ENCODE measurements at regions not wholly inside any gene's neighbourhood (a gene's known extent, or its start where the extent isn't known, plus 50 kb on each side); places are given as distances from the start of the nearest gene placed in this dataset.
A peak's percentile ranks its signal among the peaks of the same experiment; 100 is the strongest.

DNA sequence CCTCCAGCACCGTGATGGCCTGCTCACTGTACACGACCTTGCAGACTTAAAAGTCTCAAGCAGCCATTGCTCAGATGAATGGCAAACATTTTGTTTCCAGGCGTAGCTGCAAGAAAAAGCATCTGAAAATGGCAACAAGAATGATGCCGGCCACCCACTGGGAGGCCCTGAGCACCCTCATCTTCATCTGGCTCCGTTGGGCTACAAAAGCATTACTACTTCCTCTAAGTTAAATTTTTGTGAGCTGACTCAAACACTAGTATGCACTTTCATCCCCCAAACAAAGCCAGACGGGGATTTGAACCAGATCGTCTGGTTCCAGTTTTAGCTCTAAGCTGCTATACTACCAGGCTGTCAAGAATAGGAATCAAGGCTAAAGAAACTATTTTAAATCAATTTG lies 116.6 kb upstream of the CDK1 start:
- DNase-seq (ENCODE audit: low read depth) = peak; percentile 50
- TF ChIP-seq, protein P1, sequence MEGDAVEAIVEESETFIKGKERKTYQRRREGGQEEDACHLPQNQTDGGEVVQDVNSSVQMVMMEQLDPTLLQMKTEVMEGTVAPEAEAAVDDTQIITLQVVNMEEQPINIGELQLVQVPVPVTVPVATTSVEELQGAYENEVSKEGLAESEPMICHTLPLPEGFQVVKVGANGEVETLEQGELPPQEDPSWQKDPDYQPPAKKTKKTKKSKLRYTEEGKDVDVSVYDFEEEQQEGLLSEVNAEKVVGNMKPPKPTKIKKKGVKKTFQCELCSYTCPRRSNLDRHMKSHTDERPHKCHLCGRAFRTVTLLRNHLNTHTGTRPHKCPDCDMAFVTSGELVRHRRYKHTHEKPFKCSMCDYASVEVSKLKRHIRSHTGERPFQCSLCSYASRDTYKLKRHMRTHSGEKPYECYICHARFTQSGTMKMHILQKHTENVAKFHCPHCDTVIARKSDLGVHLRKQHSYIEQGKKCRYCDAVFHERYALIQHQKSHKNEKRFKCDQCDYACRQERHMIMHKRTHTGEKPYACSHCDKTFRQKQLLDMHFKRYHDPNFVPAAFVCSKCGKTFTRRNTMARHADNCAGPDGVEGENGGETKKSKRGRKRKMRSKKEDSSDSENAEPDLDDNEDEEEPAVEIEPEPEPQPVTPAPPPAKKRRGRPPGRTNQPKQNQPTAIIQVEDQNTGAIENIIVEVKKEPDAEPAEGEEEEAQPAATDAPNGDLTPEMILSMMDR (IDR thresholded peaks at IDR 0.05; ENCODE audit: low read length, missing control alignments) = no peak
- H3K4me3 ChIP-seq (replicated peaks; ENCODE audit: low read depth, low read length) = no peak overlapping the region

DNA sequence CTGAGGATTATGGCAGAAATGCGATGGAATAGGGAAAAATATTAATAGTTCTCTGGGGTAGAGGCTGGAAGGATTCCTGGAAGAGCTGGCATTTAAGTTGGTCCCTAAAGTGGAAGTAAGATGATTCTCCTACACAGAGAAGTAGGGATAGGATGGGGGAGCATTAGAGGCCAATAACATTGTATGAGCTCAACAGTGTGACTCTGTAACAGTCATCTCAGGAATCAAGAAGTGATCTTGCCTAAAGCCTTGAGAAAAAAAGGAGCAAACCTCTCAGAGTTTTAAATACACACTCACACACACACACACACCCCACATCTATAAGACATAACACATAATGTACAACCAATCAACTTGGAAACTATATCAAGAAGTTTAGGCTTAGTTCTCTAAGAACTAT lies 117.7 kb upstream of the CDK1 start:
- TF ChIP-seq, protein P1 (IDR thresholded peaks at IDR 0.05; ENCODE audit: low read length, missing control alignments) = no peak
- no peak overlapping the region for H3K4me3 ChIP-seq (replicated peaks; ENCODE audit: low read depth, low read length)
- no peak for DNase-seq (ENCODE audit: low read depth)

DNA sequence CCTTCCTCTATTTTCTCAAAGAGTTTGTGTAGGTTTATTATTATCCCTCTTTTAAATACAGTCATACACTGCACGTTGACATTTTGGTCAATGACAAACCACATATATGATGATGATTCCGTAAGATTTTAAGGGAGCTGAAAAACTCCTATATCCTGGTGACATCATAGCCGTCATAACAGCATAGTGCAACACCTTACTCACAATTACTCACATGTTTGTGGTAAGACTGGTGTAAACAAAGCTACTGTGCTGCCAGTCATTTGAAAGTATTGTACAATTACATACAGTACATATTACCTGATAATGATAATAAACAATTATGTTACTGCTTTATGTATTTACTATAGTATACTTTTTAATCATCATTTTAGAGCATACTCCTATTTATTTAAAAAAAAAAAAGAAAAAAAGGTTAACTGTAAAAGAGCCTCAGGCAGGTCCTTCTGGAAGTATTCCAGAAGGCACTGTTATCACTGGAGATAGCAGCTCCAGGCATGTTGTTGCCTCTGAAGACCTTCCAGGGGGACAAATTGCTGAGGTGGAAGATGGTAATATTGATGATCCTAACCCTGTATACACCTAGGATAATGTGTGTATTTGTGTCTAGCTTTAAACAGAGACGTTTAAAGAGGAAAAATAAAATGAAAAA lies 123.3 kb upstream of the CDK1 start:
- DNase-seq (ENCODE audit: low read depth) = peak; percentile 28
- TF ChIP-seq, protein P1 (IDR thresholded peaks at IDR 0.05; ENCODE audit: low read length, missing control alignments) = no peak
- H3K4me3 ChIP-seq (replicated peaks; ENCODE audit: low read depth, low read length) = no peak overlapping the region

DNA sequence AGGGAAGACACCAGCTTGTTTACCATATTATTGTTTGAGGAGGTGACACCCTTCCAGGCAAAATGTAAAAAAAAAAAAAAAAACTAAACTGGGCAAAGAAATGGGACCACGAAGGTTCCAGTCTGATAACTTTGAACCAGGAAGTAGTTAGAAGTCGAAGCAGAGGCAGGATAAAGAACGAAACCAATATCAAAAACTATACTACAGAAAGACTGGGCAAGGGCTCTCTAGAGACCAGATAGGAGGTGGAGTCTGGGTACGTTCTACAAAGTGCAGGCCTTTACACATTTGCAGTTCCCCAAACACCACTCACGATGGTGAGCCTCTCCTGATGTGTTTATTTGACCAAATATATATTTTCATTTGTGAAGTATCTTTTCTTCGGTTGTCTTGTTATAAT lies 125.7 kb upstream of the CDK1 start:
- DNase-seq (ENCODE audit: low read depth) = no peak
- TF ChIP-seq, protein P1 (IDR thresholded peaks at IDR 0.05; ENCODE audit: low read length, missing control alignments) = no peak
- no peak overlapping the region for H3K4me3 ChIP-seq (replicated peaks; ENCODE audit: low read depth, low read length)

DNA sequence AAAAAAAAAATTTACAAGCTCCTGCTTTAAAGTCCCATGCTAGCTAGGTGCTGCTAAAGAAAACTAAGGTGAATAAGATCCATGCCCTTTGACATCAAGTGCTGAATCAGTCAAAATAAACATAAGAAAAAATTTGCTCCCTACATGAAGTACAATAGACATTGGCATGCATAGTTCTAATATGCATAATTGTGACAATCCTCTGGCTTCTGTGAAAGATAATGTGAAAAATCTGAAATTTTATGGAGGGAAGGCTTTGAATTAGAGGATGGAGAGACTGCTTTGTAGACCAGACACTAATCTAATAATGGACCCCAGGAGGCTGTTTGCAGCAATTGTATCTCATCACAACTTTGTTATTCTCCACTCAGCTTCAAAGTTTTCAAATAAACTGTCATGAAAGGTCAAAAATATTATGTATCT lies 127.9 kb upstream of the CDK1 start:
- H3K4me3 ChIP-seq (replicated peaks; ENCODE audit: low read depth, low read length) = no peak overlapping the region
- TF ChIP-seq, protein P1 (IDR thresholded peaks at IDR 0.05; ENCODE audit: low read length, missing control alignments) = no peak
- DNase-seq (ENCODE audit: low read depth) = no peak

DNA sequence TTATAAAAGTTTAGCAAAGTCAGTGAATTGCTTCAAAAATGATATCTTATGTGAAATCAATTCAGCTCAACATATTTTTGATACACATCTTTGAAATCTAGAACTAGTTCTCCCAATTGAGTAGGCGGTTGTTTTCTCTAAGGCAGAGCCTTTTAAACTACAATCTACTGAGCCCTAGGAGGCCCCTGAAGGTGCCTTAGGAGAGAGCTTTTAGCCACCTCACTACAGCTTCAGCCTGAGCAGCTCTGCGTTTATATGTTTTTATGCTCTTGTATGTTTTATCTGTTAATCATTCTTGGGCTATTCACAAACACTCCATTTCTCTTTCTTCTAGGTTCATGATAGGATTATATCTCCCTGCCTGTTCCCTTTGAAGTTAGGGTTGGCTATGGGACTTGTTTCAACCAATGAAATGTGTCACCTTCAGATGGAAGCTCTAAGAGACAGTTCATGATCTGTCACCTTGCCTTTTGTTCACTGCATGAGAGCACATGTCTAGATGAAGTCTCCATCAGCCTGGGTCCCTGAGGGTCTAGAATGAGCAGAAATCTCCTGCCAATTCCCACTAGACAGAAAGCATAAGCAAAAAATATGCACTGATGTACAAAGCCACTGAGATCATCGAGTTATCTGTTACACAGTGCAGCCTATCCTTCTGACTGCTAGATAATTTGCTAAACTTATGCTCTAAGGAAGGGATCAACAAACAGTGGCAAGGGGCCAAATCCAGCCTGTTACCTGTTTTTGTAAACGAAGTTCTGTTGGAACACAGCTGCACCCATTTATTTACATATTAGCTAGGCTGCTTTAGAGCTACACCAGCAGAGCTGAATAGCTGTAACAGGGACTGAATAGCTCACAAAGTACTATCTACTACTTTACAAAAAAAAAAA lies 128.5 kb upstream of the CDK1 start:
- DNase-seq (ENCODE audit: low read depth) = no peak
- TF ChIP-seq, protein P1 (IDR thresholded peaks at IDR 0.05; ENCODE audit: low read length, missing control alignments) = no peak
- no peak overlapping the region for H3K4me3 ChIP-seq (replicated peaks; ENCODE audit: low read depth, low read length)

All from fibroblast of pulmonary artery (primary cell).